ENCODE measurements at regions not wholly inside any gene's neighbourhood (a gene's known extent, or its start where the extent isn't known, plus 50 kb on each side); places are given as distances from the start of the nearest gene placed in this dataset.

DNA sequence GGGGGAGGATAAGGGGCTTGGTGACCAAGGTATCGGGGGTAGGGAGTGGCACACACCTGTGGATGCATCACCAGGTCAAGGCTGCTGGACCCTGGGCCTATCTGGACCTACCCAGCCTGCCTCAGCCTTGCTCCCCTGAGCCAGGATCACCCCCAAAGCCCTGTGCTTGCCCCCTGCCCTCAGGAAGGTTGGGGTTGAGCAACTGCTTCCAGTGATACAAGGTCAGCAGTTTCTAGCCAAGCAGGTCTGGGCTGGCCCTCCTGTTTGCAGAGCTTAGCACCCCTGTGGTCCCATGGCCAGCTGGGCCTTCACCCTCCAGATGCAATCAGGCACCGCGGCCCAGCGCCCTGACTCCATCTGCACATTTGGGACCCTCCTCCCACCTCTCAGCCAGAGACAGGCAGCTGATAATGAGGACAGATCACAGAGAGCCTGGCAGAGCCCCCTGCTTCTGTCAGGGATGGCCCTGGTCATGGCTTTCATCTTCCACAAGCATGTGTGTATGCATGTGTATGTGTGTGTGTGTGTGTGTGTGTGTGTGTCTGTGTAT lies 154.6 kb downstream of the TFCP2L1 start (continued):
- TF ChIP-seq, protein P1, sequence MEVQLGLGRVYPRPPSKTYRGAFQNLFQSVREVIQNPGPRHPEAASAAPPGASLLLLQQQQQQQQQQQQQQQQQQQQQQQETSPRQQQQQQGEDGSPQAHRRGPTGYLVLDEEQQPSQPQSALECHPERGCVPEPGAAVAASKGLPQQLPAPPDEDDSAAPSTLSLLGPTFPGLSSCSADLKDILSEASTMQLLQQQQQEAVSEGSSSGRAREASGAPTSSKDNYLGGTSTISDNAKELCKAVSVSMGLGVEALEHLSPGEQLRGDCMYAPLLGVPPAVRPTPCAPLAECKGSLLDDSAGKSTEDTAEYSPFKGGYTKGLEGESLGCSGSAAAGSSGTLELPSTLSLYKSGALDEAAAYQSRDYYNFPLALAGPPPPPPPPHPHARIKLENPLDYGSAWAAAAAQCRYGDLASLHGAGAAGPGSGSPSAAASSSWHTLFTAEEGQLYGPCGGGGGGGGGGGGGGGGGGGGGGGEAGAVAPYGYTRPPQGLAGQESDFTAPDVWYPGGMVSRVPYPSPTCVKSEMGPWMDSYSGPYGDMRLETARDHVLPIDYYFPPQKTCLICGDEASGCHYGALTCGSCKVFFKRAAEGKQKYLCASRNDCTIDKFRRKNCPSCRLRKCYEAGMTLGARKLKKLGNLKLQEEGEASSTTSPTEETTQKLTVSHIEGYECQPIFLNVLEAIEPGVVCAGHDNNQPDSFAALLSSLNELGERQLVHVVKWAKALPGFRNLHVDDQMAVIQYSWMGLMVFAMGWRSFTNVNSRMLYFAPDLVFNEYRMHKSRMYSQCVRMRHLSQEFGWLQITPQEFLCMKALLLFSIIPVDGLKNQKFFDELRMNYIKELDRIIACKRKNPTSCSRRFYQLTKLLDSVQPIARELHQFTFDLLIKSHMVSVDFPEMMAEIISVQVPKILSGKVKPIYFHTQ (CRISPR knock-in tag; IDR thresholded peaks at IDR 0.05): no peak
- TF ChIP-seq, protein P2, sequence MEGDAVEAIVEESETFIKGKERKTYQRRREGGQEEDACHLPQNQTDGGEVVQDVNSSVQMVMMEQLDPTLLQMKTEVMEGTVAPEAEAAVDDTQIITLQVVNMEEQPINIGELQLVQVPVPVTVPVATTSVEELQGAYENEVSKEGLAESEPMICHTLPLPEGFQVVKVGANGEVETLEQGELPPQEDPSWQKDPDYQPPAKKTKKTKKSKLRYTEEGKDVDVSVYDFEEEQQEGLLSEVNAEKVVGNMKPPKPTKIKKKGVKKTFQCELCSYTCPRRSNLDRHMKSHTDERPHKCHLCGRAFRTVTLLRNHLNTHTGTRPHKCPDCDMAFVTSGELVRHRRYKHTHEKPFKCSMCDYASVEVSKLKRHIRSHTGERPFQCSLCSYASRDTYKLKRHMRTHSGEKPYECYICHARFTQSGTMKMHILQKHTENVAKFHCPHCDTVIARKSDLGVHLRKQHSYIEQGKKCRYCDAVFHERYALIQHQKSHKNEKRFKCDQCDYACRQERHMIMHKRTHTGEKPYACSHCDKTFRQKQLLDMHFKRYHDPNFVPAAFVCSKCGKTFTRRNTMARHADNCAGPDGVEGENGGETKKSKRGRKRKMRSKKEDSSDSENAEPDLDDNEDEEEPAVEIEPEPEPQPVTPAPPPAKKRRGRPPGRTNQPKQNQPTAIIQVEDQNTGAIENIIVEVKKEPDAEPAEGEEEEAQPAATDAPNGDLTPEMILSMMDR (IDR thresholded peaks at IDR 0.05): no peak
- TF ChIP-seq, protein P3, sequence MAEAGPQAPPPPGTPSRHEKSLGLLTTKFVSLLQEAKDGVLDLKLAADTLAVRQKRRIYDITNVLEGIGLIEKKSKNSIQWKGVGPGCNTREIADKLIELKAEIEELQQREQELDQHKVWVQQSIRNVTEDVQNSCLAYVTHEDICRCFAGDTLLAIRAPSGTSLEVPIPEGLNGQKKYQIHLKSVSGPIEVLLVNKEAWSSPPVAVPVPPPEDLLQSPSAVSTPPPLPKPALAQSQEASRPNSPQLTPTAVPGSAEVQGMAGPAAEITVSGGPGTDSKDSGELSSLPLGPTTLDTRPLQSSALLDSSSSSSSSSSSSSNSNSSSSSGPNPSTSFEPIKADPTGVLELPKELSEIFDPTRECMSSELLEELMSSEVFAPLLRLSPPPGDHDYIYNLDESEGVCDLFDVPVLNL (CRISPR knock-in tag; IDR thresholded peaks at IDR 0.05; ENCODE audit: borderline replicate concordance, low read depth): no peak
- no peak for TF ChIP-seq GRHL2 (CRISPR knock-in tag; IDR thresholded peaks at IDR 0.05; ENCODE audit: insufficient replicate concordance, severe bottlenecking)
- TF ChIP-seq, protein P4, sequence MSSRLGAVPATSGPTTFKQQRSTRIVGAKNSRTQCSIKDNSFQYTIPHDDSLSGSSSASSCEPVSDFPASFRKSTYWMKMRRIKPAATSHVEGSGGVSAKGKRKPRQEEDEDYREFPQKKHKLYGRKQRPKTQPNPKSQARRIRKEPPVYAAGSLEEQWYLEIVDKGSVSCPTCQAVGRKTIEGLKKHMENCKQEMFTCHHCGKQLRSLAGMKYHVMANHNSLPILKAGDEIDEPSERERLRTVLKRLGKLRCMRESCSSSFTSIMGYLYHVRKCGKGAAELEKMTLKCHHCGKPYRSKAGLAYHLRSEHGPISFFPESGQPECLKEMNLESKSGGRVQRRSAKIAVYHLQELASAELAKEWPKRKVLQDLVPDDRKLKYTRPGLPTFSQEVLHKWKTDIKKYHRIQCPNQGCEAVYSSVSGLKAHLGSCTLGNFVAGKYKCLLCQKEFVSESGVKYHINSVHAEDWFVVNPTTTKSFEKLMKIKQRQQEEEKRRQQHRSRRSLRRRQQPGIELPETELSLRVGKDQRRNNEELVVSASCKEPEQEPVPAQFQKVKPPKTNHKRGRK (CRISPR knock-in tag; IDR thresholded peaks at IDR 0.05; ENCODE audit: borderline replicate concordance): no peak
- TF ChIP-seq, protein P5, sequence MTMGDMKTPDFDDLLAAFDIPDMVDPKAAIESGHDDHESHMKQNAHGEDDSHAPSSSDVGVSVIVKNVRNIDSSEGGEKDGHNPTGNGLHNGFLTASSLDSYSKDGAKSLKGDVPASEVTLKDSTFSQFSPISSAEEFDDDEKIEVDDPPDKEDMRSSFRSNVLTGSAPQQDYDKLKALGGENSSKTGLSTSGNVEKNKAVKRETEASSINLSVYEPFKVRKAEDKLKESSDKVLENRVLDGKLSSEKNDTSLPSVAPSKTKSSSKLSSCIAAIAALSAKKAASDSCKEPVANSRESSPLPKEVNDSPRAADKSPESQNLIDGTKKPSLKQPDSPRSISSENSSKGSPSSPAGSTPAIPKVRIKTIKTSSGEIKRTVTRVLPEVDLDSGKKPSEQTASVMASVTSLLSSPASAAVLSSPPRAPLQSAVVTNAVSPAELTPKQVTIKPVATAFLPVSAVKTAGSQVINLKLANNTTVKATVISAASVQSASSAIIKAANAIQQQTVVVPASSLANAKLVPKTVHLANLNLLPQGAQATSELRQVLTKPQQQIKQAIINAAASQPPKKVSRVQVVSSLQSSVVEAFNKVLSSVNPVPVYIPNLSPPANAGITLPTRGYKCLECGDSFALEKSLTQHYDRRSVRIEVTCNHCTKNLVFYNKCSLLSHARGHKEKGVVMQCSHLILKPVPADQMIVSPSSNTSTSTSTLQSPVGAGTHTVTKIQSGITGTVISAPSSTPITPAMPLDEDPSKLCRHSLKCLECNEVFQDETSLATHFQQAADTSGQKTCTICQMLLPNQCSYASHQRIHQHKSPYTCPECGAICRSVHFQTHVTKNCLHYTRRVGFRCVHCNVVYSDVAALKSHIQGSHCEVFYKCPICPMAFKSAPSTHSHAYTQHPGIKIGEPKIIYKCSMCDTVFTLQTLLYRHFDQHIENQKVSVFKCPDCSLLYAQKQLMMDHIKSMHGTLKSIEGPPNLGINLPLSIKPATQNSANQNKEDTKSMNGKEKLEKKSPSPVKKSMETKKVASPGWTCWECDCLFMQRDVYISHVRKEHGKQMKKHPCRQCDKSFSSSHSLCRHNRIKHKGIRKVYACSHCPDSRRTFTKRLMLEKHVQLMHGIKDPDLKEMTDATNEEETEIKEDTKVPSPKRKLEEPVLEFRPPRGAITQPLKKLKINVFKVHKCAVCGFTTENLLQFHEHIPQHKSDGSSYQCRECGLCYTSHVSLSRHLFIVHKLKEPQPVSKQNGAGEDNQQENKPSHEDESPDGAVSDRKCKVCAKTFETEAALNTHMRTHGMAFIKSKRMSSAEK (CRISPR knock-in tag; IDR thresholded peaks at IDR 0.05; ENCODE audit: borderline replicate concordance): no peak
- TF ChIP-seq ZNF317 (CRISPR knock-in tag; IDR thresholded peaks at IDR 0.05; ENCODE audit: borderline replicate concordance, low read depth): no peak

DNA sequence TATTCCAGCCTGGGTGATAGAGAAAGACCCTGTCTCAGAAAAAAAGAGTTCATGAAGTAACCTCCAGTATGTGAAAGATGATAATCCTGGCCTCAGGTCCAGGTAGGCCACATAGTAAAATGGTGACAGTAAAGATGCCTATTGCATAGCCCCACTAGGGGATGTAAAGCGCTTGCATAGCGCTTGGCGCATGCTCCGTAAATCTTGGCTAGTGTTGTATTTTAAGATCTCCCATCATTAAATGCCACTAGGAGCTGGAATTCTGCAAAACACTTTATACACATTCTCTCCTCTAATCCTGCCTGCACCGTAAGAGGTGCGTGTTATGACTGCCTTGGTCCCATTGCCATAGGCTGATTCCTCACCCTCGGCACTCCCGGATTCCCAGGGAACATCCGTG lies 153.6 kb downstream of the TFCP2L1 start:
- no peak overlapping the region for H3K27ac Mint-ChIP-seq
- DNase-seq (ENCODE audit: low spot score) (no peak), ATAC-seq (no peak)
- peaks cover 8% of the 10 kb centered on the region for H3K9me3 Mint-ChIP-seq
- peaks cover 23% of the 10 kb centered on the region for H3K4me1 Mint-ChIP-seq
- H3K27me3 Mint-ChIP-seq (ENCODE audit: low read depth): peaks cover 8% of the 10 kb centered on the region
- no peak overlapping the region for H3K4me3 Mint-ChIP-seq
- H3K36me3 Mint-ChIP-seq: no peaks in the 10 kb centered on the region
- ChIA-PET POLR2A (no interaction called here), CTCF (interaction anchor here (1.0 to 7.8 kb wide), 10 partner anchors 9 to 231 kb away, joined by 3 to 112 read pairs (median 4); no protein-coding TSS in a partner anchor)
- TF ChIP-seq CREB1 (CRISPR knock-in tag; IDR thresholded peaks at IDR 0.05) (no peak), SOX15 (CRISPR knock-in tag; IDR thresholded peaks at IDR 0.05) (no peak)
- TF ChIP-seq, protein P6, sequence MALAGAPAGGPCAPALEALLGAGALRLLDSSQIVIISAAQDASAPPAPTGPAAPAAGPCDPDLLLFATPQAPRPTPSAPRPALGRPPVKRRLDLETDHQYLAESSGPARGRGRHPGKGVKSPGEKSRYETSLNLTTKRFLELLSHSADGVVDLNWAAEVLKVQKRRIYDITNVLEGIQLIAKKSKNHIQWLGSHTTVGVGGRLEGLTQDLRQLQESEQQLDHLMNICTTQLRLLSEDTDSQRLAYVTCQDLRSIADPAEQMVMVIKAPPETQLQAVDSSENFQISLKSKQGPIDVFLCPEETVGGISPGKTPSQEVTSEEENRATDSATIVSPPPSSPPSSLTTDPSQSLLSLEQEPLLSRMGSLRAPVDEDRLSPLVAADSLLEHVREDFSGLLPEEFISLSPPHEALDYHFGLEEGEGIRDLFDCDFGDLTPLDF (CRISPR knock-in tag; IDR thresholded peaks at IDR 0.05): no peak
- TF ChIP-seq, protein P7, sequence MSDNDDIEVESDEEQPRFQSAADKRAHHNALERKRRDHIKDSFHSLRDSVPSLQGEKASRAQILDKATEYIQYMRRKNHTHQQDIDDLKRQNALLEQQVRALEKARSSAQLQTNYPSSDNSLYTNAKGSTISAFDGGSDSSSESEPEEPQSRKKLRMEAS (CRISPR knock-in tag; IDR thresholded peaks at IDR 0.05): no peak
- TF ChIP-seq, protein P8, sequence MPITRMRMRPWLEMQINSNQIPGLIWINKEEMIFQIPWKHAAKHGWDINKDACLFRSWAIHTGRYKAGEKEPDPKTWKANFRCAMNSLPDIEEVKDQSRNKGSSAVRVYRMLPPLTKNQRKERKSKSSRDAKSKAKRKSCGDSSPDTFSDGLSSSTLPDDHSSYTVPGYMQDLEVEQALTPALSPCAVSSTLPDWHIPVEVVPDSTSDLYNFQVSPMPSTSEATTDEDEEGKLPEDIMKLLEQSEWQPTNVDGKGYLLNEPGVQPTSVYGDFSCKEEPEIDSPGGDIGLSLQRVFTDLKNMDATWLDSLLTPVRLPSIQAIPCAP (CRISPR knock-in tag; IDR thresholded peaks at IDR 0.05): no peak
- TF ChIP-seq, protein P4 (CRISPR knock-in tag; IDR thresholded peaks at IDR 0.05; ENCODE audit: borderline replicate concordance): no peak
- TF ChIP-seq, protein P9, sequence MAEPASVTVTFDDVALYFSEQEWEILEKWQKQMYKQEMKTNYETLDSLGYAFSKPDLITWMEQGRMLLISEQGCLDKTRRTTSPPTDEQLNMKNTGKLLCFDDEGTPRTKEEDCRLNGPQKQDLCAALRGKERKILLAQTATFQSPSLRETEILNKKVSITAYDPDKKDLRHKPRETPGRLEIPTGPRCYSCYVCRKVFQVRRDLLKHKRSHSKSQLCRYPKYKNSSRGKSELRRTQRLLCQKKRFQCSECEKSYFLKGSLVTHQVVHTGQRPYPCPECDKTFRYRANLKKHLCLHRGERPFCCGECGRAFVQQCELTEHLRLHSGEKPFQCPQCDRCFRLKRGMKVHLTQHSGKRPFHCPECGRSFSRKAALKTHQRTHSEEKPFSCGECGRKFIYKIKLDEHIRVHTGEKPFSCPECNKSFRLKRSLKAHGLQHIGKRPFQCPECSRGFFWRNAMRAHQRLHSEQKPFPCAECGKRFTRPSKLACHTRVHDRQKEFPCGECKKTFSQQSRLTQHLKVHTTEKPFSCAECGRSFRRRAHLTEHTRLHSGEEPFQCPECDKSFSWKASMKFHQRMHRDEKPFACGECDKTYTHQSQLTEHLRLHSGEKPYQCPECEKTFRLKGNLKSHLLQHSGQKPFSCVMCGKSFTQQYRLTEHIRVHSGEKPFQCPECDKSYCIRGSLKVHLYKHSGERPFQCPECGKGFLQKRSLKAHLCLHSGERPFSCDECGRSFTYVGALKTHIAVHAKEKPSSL (CRISPR knock-in tag; conservative IDR thresholded peaks at IDR 0.05): no peak
- TF ChIP-seq, protein P10, sequence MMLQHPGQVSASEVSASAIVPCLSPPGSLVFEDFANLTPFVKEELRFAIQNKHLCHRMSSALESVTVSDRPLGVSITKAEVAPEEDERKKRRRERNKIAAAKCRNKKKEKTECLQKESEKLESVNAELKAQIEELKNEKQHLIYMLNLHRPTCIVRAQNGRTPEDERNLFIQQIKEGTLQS (CRISPR knock-in tag; conservative IDR thresholded peaks at IDR 0.05): no peak
